Endothelial cell of umbilical vein (primary cell): ENCODE measurements at regions not wholly inside any gene's neighbourhood (a gene's known extent, or its start where the extent isn't known, plus 50 kb on each side); places are given as distances from the start of the nearest gene placed in this dataset.

Experiments used
- BruUV-seq: library from RNA; stranded (reverse); fragments of 400-500 nt; replicated peaks from 2 replicates; lab custom pipeline; 2021; lab: Mats Ljungman, UMichigan
- CTCF ChIA-PET: fragments of 300-600, 350-600 bp; sonication (Branson Sonifier 250); formaldehyde crosslinking; loops from one replicate; lab custom pipeline; 2021; ENCODE audit warnings: antibody characterized with exemption, inconsistent platforms; lab: Charles Lee
- POLR2A ChIA-PET: fragments of 300-600, 350-600 bp; sonication (Branson Sonifier 250); formaldehyde crosslinking; loops from one replicate; lab custom pipeline; 2021; ENCODE audit warnings: antibody characterized with exemption, inconsistent platforms; lab: Charles Lee
- DNase-seq: peaks from one replicate; pipeline ENCODE4 v3.0.0-alpha.2; 2011; ENCODE audit warnings: low read depth, low spot score
- FAIRE-seq: peaks from 2 replicates; lab custom pipeline; 2011; peaks lifted over from hg19 to GRCh38; lab: Jason Lieb, UNC
- H2AFZ ChIP-seq: 2 replicates; pipeline ENCODE4 v1.6.0; 2012; ENCODE audit warnings: low read depth, low read length, control low read depth, inconsistent platforms
- H3K27ac ChIP-seq: 2 replicates; pipeline ENCODE4 v1.5.1; 2011; ENCODE audit warnings: low read depth, mild to moderate bottlenecking, control low read depth, low read length, moderate library complexity; ENCODE audit not compliant: insufficient read depth
- H3K27me3 ChIP-seq, 2 experiments: 2 replicates each; pipeline versions ENCODE4 v1.6.0 to v1.6.1; 2011; ENCODE audit warnings: low read length in 2 of 2, mixed read lengths in 1 of 2; ENCODE audit not compliant: control insufficient read depth in 2 of 2, insufficient read depth in 2 of 2
- H3K36me3 ChIP-seq, 2 experiments: 2 replicates in 1 of 2; 3 replicates in 1 of 2; pipeline ENCODE4 v1.5.1; 2011; ENCODE audit warnings: low read length in 2 of 2, mild to moderate bottlenecking in 1 of 2, moderate library complexity in 1 of 2; ENCODE audit not compliant: control insufficient read depth in 2 of 2, insufficient read depth in 2 of 2; ENCODE audit errors: extremely low read depth in 1 of 2
- H3K4me1 ChIP-seq: 3 replicates; pipeline ENCODE4 v1.5.1; 2011; ENCODE audit warnings: mild to moderate bottlenecking, low read length; ENCODE audit not compliant: control insufficient read depth, insufficient read depth; ENCODE audit errors: extremely low read depth
- H3K4me2 ChIP-seq: 2 replicates; pipeline ENCODE4 v1.6.1; 2011; ENCODE audit warnings: low read length, control low read depth, mixed read lengths; ENCODE audit not compliant: insufficient read depth
- H3K4me3 ChIP-seq, 3 experiments: fragments of 200-600 bp in 1 of 3; sonication (generic), shearing (Covaris generic) in 1 of 3; replicated peaks in 1 of 3; 2 replicates each; pipeline ENCODE4 v1.5.1; 2011 to 2016; ENCODE audit warnings: control low read depth in 3 of 3, low read length in 3 of 3, mild to moderate bottlenecking in 2 of 3, inconsistent platforms in 1 of 3, low read depth in 1 of 3, moderate library complexity in 1 of 3; ENCODE audit not compliant: insufficient read depth in 1 of 3
- H3K79me2 ChIP-seq: 2 replicates; pipeline ENCODE4 v1.6.0; 2012; ENCODE audit warnings: low read length, inconsistent platforms; ENCODE audit not compliant: control insufficient read depth, insufficient read depth
- H3K9ac ChIP-seq: replicated peaks from 2 replicates; pipeline ENCODE3; 2011; ENCODE audit warnings: low read length, control low read depth; ENCODE audit not compliant: insufficient read depth; ENCODE audit errors: extremely low read depth
- H3K9me1 ChIP-seq: replicated peaks from 3 replicates; pipeline ENCODE4 v1.6.0; 2011; ENCODE audit warnings: mild to moderate bottlenecking, low read length; ENCODE audit not compliant: control insufficient read depth, insufficient read depth; ENCODE audit errors: extremely low read depth
- H3K9me3 ChIP-seq: replicated peaks from 2 replicates; pipeline ENCODE4 v1.5.1; 2012; ENCODE audit warnings: low read length, inconsistent platforms; ENCODE audit not compliant: control insufficient read depth, insufficient read depth
- H4K20me1 ChIP-seq: replicated peaks from 2 replicates; pipeline ENCODE3; 2011; ENCODE audit warnings: mild to moderate bottlenecking, low read length; ENCODE audit not compliant: control insufficient read depth, insufficient read depth; ENCODE audit errors: extremely low read depth
- EZH2 ChIP-seq: IDR thresholded peaks from 2 replicates; pipeline ENCODE4 v1.6.1; 2012; ENCODE audit warnings: borderline replicate concordance, low read depth, mild to moderate bottlenecking, moderate library complexity, low read length, inconsistent platforms; ENCODE audit not compliant: severe bottlenecking
- FOS ChIP-seq: IDR thresholded peaks from 2 replicates; pipeline ENCODE4 v1.6.1; 2011; ENCODE audit warnings: mild to moderate bottlenecking, low read length, moderate library complexity, borderline replicate concordance; ENCODE audit not compliant: insufficient read depth
- GATA2 ChIP-seq: IDR thresholded peaks from 2 replicates; pipeline ENCODE4 v1.7.0; 2011; ENCODE audit warnings: low read depth, mild to moderate bottlenecking, moderate library complexity, mixed read lengths, low read length; ENCODE audit not compliant: insufficient read length, insufficient read depth
- JUN ChIP-seq: IDR thresholded peaks from 2 replicates; pipeline ENCODE4 v1.6.1; 2011; ENCODE audit warnings: borderline replicate concordance, low read depth; ENCODE audit not compliant: insufficient read length, insufficient read depth
- MYC ChIP-seq: IDR thresholded peaks from one replicate; pipeline ENCODE4 v1.6.1; 2011; ENCODE audit warnings: mild to moderate bottlenecking, low read depth, low read length
- POLR2A ChIP-seq: IDR thresholded peaks from 2 replicates; pipeline ENCODE4 v1.6.1; 2012; ENCODE audit warnings: low read depth, mild to moderate bottlenecking, control low read depth, low read length
- POLR2AphosphoS5 ChIP-seq: IDR thresholded peaks from 2 replicates; pipeline ENCODE4 v1.6.1; 2012; ENCODE audit warnings: low read depth, mild to moderate bottlenecking, control low read depth, low read length, moderate library complexity; ENCODE audit not compliant: insufficient read depth
- dilution Hi-C: fragments of 300-500 bp; cut with MboI; formaldehyde crosslinking; loops from one replicate; pipeline ENCODE4 v1.15.0; 2019; ENCODE audit warnings: low sequenced_read_pairs; ENCODE audit not compliant: extremely low pct_ligation_motif_present
- intact Hi-C: fragments of 100-400 bp; cut with micrococcal nuclease; formaldehyde crosslinking; loops from one replicate; pipeline ENCODE4 v1.10.0; 2022
- TF ChIP-seq, protein P1 (sequence below): IDR thresholded peaks from 2 replicates; pipeline ENCODE4 v1.6.1; 2011; ENCODE audit not compliant: insufficient read depth, insufficient read length
- TF ChIP-seq, protein P2 (sequence below), 2 donors: IDR thresholded peaks; 1 replicate in 1 of 2; 2 replicates in 1 of 2; pipeline ENCODE4 v1.5.1; 2011; ENCODE audit warnings: low read length in 2 of 2, mild to moderate bottlenecking in 2 of 2, moderate library complexity in 2 of 2, control low read depth in 1 of 2, inconsistent platforms in 1 of 2, low read depth in 1 of 2; ENCODE audit not compliant: insufficient read depth in 1 of 2; ENCODE audit errors: extremely low read depth in 1 of 2

DNA sequence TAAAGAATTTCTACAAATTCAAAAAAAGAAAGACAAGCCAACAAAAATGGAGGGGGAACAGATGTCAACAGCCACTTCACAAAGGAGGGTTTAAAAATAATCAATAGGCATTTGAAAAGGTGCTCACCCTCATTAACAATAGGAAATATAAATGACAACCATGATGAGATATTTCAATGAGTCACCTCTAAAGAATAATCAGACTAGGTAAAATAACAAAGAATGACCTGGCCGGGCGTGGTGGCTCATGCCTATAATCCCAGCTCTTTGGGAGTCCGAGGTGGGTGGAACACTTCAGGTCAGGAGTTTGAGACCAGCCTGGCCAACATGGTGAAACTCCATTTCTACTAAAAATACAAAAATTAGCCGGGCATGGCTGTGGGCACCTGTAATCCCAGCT, 133.6 kb downstream of the KCNE4 start:
- FAIRE-seq (no peak), DNase-seq (no peak)
- no peak overlapping the region for H3K9ac ChIP-seq
- H3K4me1 ChIP-seq = no peaks in the 10 kb centered on the region
- ChIA-PET CTCF (interaction anchor here (1.2 kb wide), 1 partner anchor 24 kb away, joined by 3 read pairs; no protein-coding TSS in a partner anchor), POLR2A (no interaction called here)
- no peaks in the 10 kb centered on the region for H3K36me3 ChIP-seq
- H4K20me1 ChIP-seq = no peaks in the 10 kb centered on the region
- H3K27ac ChIP-seq = no peak overlapping the region
- TF ChIP-seq, protein P1, sequence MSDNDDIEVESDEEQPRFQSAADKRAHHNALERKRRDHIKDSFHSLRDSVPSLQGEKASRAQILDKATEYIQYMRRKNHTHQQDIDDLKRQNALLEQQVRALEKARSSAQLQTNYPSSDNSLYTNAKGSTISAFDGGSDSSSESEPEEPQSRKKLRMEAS = no peak
- TF ChIP-seq POLR2AphosphoS5 (no peak), POLR2A (no peak), JUN (no peak), FOS (no peak), GATA2 (no peak), EZH2 (no peak), MYC (no peak)
- TF ChIP-seq, protein P2, sequence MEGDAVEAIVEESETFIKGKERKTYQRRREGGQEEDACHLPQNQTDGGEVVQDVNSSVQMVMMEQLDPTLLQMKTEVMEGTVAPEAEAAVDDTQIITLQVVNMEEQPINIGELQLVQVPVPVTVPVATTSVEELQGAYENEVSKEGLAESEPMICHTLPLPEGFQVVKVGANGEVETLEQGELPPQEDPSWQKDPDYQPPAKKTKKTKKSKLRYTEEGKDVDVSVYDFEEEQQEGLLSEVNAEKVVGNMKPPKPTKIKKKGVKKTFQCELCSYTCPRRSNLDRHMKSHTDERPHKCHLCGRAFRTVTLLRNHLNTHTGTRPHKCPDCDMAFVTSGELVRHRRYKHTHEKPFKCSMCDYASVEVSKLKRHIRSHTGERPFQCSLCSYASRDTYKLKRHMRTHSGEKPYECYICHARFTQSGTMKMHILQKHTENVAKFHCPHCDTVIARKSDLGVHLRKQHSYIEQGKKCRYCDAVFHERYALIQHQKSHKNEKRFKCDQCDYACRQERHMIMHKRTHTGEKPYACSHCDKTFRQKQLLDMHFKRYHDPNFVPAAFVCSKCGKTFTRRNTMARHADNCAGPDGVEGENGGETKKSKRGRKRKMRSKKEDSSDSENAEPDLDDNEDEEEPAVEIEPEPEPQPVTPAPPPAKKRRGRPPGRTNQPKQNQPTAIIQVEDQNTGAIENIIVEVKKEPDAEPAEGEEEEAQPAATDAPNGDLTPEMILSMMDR (IDR thresholded peaks at IDR 0.05; ENCODE audit: extremely low read depth in 1 of 2, insufficient read depth in 1 of 2, low read depth in 1 of 2, low read length in 2 of 2) = no peak
- no peaks in the 10 kb centered on the region for H3K27me3 ChIP-seq
- no peaks in the 10 kb centered on the region for H3K9me1 ChIP-seq
- H3K79me2 ChIP-seq = no peaks in the 10 kb centered on the region
- intact Hi-C loops = loop anchor here (5.0 kb wide), 1 partner anchor 1683 kb away; no protein-coding TSS in a partner anchor
- no peak overlapping the region for H2AFZ ChIP-seq
- no peak overlapping the region for H3K4me2 ChIP-seq
- dilution Hi-C loops = no loop called here
- H3K4me3 ChIP-seq = no peak overlapping the region
- BruUV-seq = no TSS peak
- H3K9me3 ChIP-seq = no peaks in the 10 kb centered on the region
